ENCODE measurements at regions not wholly inside any gene's neighbourhood (a gene's known extent, or its start where the extent isn't known, plus 50 kb on each side); places are given as distances from the start of the nearest gene placed in this dataset.

DNA sequence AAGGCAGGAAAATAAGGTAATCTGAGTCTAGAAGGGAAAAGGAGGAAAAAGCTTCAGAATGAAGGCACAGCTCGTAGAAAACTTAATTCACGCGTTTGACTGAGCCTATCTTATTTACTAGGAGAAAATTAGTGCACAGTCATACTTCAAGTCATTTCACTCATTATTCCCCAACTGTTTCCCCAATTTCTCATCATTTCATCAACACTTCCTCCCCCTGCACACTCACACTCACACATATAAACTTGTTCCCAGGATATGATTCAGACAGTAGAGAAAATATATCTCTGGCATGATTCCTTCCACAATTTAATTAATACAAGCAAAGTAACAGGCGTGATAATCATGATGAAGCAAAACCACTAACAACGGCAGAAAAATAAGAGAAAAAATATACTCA lies 94.5 kb upstream of the F13A1 start:
- no peak overlapping the region for H3K9ac ChIP-seq (ENCODE audit: low read depth in 1 of 2, low read length in 2 of 2)

DNA sequence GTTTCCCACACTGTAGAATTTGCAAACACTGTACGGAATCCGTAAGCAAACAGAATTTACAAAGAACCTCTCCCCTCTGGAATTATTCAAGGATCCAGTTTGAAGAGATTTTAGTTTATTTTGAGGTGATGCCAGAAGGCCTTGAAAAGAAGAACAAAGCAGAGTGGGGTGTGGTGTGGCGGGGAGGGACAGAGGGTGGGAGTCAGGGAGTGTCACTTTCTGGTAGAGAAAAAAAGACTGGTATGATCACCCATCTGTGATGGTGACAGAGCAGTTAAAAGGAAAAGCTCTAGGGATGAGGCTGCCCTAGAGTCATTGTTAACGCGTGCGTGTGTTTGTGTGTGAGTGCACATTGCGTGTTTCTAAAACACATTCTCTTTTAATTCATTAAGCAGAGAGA lies 97.0 kb upstream of the F13A1 start:
- TF ChIP-seq FOXA1 (IDR thresholded peaks at IDR 0.05) (no peak), HNF4A (conservative IDR thresholded peaks at IDR 0.05) (no peak), GABPA (IDR thresholded peaks at IDR 0.05 in 1 of 2, conservative IDR thresholded peaks at IDR 0.05 in 1 of 2) (no peak), YY1 (IDR thresholded peaks at IDR 0.05) (no peak), HNF4G (IDR thresholded peaks at IDR 0.05) (no peak), RAD21 (IDR thresholded peaks at IDR 0.05) (no peak), TAF1 (conservative IDR thresholded peaks at IDR 0.05) (no peak), JUND (IDR thresholded peaks at IDR 0.05) (no peak), SP1 (IDR thresholded peaks at IDR 0.05) (no peak), FOXA2 (IDR thresholded peaks at IDR 0.05) (no peak), NR2F2 (IDR thresholded peaks at IDR 0.05) (no peak), EGR1 (IDR thresholded peaks at IDR 0.05; ENCODE audit: low read depth in 2 of 2) (no peak)
- TF ChIP-seq, protein P1, sequence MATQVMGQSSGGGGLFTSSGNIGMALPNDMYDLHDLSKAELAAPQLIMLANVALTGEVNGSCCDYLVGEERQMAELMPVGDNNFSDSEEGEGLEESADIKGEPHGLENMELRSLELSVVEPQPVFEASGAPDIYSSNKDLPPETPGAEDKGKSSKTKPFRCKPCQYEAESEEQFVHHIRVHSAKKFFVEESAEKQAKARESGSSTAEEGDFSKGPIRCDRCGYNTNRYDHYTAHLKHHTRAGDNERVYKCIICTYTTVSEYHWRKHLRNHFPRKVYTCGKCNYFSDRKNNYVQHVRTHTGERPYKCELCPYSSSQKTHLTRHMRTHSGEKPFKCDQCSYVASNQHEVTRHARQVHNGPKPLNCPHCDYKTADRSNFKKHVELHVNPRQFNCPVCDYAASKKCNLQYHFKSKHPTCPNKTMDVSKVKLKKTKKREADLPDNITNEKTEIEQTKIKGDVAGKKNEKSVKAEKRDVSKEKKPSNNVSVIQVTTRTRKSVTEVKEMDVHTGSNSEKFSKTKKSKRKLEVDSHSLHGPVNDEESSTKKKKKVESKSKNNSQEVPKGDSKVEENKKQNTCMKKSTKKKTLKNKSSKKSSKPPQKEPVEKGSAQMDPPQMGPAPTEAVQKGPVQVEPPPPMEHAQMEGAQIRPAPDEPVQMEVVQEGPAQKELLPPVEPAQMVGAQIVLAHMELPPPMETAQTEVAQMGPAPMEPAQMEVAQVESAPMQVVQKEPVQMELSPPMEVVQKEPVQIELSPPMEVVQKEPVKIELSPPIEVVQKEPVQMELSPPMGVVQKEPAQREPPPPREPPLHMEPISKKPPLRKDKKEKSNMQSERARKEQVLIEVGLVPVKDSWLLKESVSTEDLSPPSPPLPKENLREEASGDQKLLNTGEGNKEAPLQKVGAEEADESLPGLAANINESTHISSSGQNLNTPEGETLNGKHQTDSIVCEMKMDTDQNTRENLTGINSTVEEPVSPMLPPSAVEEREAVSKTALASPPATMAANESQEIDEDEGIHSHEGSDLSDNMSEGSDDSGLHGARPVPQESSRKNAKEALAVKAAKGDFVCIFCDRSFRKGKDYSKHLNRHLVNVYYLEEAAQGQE (IDR thresholded peaks at IDR 0.05), result no peak
- TF ChIP-seq, protein P2, sequence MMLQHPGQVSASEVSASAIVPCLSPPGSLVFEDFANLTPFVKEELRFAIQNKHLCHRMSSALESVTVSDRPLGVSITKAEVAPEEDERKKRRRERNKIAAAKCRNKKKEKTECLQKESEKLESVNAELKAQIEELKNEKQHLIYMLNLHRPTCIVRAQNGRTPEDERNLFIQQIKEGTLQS (IDR thresholded peaks at IDR 0.05), result no peak
- TF ChIP-seq, protein P3, sequence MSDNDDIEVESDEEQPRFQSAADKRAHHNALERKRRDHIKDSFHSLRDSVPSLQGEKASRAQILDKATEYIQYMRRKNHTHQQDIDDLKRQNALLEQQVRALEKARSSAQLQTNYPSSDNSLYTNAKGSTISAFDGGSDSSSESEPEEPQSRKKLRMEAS (IDR thresholded peaks at IDR 0.05), result no peak
- TF ChIP-seq, protein P4, sequence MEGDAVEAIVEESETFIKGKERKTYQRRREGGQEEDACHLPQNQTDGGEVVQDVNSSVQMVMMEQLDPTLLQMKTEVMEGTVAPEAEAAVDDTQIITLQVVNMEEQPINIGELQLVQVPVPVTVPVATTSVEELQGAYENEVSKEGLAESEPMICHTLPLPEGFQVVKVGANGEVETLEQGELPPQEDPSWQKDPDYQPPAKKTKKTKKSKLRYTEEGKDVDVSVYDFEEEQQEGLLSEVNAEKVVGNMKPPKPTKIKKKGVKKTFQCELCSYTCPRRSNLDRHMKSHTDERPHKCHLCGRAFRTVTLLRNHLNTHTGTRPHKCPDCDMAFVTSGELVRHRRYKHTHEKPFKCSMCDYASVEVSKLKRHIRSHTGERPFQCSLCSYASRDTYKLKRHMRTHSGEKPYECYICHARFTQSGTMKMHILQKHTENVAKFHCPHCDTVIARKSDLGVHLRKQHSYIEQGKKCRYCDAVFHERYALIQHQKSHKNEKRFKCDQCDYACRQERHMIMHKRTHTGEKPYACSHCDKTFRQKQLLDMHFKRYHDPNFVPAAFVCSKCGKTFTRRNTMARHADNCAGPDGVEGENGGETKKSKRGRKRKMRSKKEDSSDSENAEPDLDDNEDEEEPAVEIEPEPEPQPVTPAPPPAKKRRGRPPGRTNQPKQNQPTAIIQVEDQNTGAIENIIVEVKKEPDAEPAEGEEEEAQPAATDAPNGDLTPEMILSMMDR (IDR thresholded peaks at IDR 0.05; ENCODE audit: low read depth, low read length, missing input control), result no peak
- 94% methylated on average over 7 of the region's 7 CpGs for WGBS
- Histone ChIP-seq H3K4me3 (ENCODE audit: low read depth in 1 of 3, low read length in 3 of 3) (no peak overlapping the region), H3K9me3 (ENCODE audit: control insufficient read depth in 4 of 4, low read length in 3 of 4) (no peaks in the 10 kb centered on the region), H3K27ac (ENCODE audit: low read depth in 1 of 2, low read length in 2 of 2) (no peak overlapping the region), H3K36me3 (ENCODE audit: control insufficient read depth in 4 of 4, insufficient read depth in 3 of 4, low read depth in 1 of 4, low read length in 3 of 4) (no peaks in the 10 kb centered on the region), H3K9ac (ENCODE audit: low read depth in 1 of 2, low read length in 2 of 2) (no peak overlapping the region), H3K4me1 (ENCODE audit: control insufficient read depth in 4 of 4, insufficient read depth in 4 of 4, low read length in 3 of 4) (no peaks in the 10 kb centered on the region), H3K27me3 (ENCODE audit: control insufficient read depth in 4 of 4, insufficient read depth in 4 of 4, low read length in 3 of 4) (no peaks in the 10 kb centered on the region)
- no peak for DNase-seq (ENCODE audit: low spot score)

More for the DNA sequence above, 94.5 kb upstream of the F13A1 start:
- 62% methylated on average over 5 of the region's 5 CpGs for WGBS
- TF ChIP-seq FOXA1 (IDR thresholded peaks at IDR 0.05) (no peak), RAD21 (IDR thresholded peaks at IDR 0.05) (no peak)
- TF ChIP-seq, protein P4 (IDR thresholded peaks at IDR 0.05; ENCODE audit: low read depth, low read length, missing input control), result no peak
- TF ChIP-seq, protein P2 (IDR thresholded peaks at IDR 0.05), result no peak
- TF ChIP-seq, protein P1 (IDR thresholded peaks at IDR 0.05), result no peak
- no peaks in the 10 kb centered on the region for H3K27me3 ChIP-seq (ENCODE audit: control insufficient read depth in 4 of 4, insufficient read depth in 4 of 4, low read length in 3 of 4)
- H3K36me3 ChIP-seq (ENCODE audit: control insufficient read depth in 4 of 4, insufficient read depth in 3 of 4, low read depth in 1 of 4, low read length in 3 of 4), result no peaks in the 10 kb centered on the region
- peaks cover 0 to 4% (median 0%) of the 10 kb centered on the region in 4 donors for H3K4me1 ChIP-seq (ENCODE audit: control insufficient read depth in 4 of 4, insufficient read depth in 4 of 4, low read length in 3 of 4)
- H3K27ac ChIP-seq (ENCODE audit: low read depth in 1 of 2, low read length in 2 of 2), result no peak overlapping the region
- no peaks in the 10 kb centered on the region for H3K9me3 ChIP-seq (ENCODE audit: control insufficient read depth in 4 of 4, low read length in 3 of 4)
- DNase-seq (ENCODE audit: low spot score), result no peak
- H3K4me3 ChIP-seq (ENCODE audit: low read depth in 1 of 3, low read length in 3 of 3), result no peak overlapping the region

Measured in liver (tissue), 8 donors.